ENCODE measurements at regions not wholly inside any gene's neighbourhood (a gene's known extent, or its start where the extent isn't known, plus 50 kb on each side); places are given as distances from the start of the nearest gene placed in this dataset.
"Not testable (repeated sequence)": the region's sequence is repeated elsewhere in the genome, so short reads cannot be mapped to it uniquely, and the experiment has no call there.

- DNase-seq (ENCODE audit: low read depth), result not testable (repeated sequence)
These were observed 597.6 kb upstream of the NR3C2 start for GRCh38 chr4:149039786-149040185.

- peak; percentile 51 for DNase-seq (ENCODE audit: low read depth)
These were observed 589.2 kb upstream of the NR3C2 start for GRCh38 chr4:149031399-149031798.

- DNase-seq (ENCODE audit: low read depth), result no peak
These were observed 586.9 kb upstream of the NR3C2 start for GRCh38 chr4:149029056-149029651.

GRCh38 chr4:149026696-149027095 is 584.5 kb upstream of the NR3C2 start:
- DNase-seq (ENCODE audit: low read depth), result no peak

GRCh38 chr4:149017002-149017734 is 575.0 kb upstream of the NR3C2 start:
- no peak for DNase-seq (ENCODE audit: low read depth)

- DNase-seq (ENCODE audit: low read depth), result no peak
These were observed 567.0 kb upstream of the NR3C2 start for GRCh38 chr4:149009223-149009622.

- DNase-seq (ENCODE audit: low read depth), result no peak
These were observed 566.3 kb upstream of the NR3C2 start for GRCh38 chr4:149008415-149009025.

- DNase-seq (ENCODE audit: low read depth), result no peak
These were observed 563.0 kb upstream of the NR3C2 start for GRCh38 chr4:149005191-149005590.

- no peak for DNase-seq (ENCODE audit: low read depth)
These were observed 557.7 kb upstream of the NR3C2 start for GRCh38 chr4:148999924-149000323.

GRCh38 chr4:148998719-148999118 is 556.5 kb upstream of the NR3C2 start:
- DNase-seq (ENCODE audit: low read depth), result peak; percentile 40

GRCh38 chr4:148986951-148987350 is 544.7 kb upstream of the NR3C2 start:
- no peak for DNase-seq (ENCODE audit: low read depth)

- DNase-seq (ENCODE audit: low read depth), result no peak
These were observed 542.7 kb upstream of the NR3C2 start for GRCh38 chr4:148984951-148985350.

GRCh38 chr4:148982200-148982599 is 540.0 kb upstream of the NR3C2 start:
- DNase-seq (ENCODE audit: low read depth), result no peak

- DNase-seq (ENCODE audit: low read depth), result no peak
These were observed 538.7 kb upstream of the NR3C2 start for GRCh38 chr4:148980782-148981480.

- no peak for DNase-seq (ENCODE audit: low read depth)
These were observed 536.1 kb upstream of the NR3C2 start for GRCh38 chr4:148978301-148978700.

GRCh38 chr4:148975464-148975863 is 533.2 kb upstream of the NR3C2 start:
- DNase-seq (ENCODE audit: low read depth), result no peak

- DNase-seq (ENCODE audit: low read depth), result no peak
These were observed 522.9 kb upstream of the NR3C2 start for GRCh38 chr4:148965080-148965479.

- DNase-seq (ENCODE audit: low read depth), result no peak
These were observed 522.2 kb upstream of the NR3C2 start for GRCh38 chr4:148964456-148964855.

GRCh38 chr4:148962539-148963290 is 520.5 kb upstream of the NR3C2 start:
- DNase-seq (ENCODE audit: low read depth), result peak; percentile 82

GRCh38 chr4:148961526-148961925 is 519.3 kb upstream of the NR3C2 start:
- no peak for DNase-seq (ENCODE audit: low read depth)

GRCh38 chr4:148958317-148958716 is 516.1 kb upstream of the NR3C2 start:
- no peak for DNase-seq (ENCODE audit: low read depth)
